ENCODE measurements at regions not wholly inside any gene's neighbourhood (a gene's known extent, or its start where the extent isn't known, plus 50 kb on each side); places are given as distances from the start of the nearest gene placed in this dataset.

DNA sequence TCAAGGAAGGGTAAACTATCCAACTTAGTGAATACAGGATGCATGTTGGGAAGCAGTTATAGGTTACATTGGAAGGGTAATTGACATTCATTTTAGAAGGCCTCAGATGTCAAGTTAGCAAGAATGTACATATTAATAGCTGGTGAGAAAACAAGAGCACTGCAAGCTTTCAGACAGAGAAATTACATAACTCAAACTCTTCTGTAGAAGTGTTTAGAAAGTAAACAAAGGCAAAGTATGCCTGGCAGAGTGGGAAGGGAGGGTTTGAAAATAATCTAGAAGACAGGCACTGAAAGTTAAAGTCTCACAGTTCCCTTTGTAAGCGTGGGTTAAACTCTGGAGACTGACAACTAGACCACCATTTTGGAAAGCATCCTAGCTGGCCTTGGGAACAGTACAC, 406.2 kb downstream of the ANKRD50 start:
- DNase-seq: no peak
- no peaks in the 10 kb centered on the region for H3K4me1 Mint-ChIP-seq (ENCODE audit: low read depth)
- no peaks in the 10 kb centered on the region for H3K9me3 Mint-ChIP-seq
- H3K27ac Mint-ChIP-seq: no peak overlapping the region
- ChIA-PET POLR2A (no interaction called here), CTCF (interaction anchor here (1.1 kb wide), 1 partner anchor 916 kb away, joined by 4 read pairs; no protein-coding TSS in a partner anchor)
- no peaks in the 10 kb centered on the region for H3K27me3 Mint-ChIP-seq
- no peaks in the 10 kb centered on the region for H3K36me3 Mint-ChIP-seq
- intact Hi-C loops (cut with micrococcal nuclease): no loop called here
- no peak overlapping the region for H3K4me3 Mint-ChIP-seq

DNA sequence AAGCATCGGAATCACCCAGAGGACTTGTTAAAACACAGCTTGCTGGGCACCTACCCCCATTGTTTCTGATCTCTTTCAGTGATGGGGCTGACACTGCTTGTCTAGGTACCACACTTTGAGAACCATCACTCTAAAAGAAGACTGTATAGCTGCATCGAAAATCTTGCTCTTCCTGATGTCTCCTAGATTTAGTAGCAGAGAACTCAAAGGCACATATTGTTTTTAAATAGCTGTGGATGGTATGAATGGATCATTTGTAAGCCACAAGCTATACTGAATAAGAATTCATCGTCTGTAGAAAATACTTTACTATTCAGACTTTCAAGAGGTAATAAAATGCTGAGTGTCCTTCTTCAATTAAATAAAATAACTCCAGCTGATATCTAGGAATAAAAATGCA, 405.4 kb downstream of the ANKRD50 start:
- H3K4me1 Mint-ChIP-seq (ENCODE audit: low read depth): no peaks in the 10 kb centered on the region
- CTCF ChIA-PET: no interaction called here
- no peak overlapping the region for H3K4me3 Mint-ChIP-seq
- no peak for DNase-seq
- H3K27ac Mint-ChIP-seq: no peak overlapping the region
- no peaks in the 10 kb centered on the region for H3K36me3 Mint-ChIP-seq
- intact Hi-C loops (cut with micrococcal nuclease): no loop called here
- H3K27me3 Mint-ChIP-seq: no peaks in the 10 kb centered on the region
- no peaks in the 10 kb centered on the region for H3K9me3 Mint-ChIP-seq
- POLR2A ChIA-PET: no interaction called here

DNA sequence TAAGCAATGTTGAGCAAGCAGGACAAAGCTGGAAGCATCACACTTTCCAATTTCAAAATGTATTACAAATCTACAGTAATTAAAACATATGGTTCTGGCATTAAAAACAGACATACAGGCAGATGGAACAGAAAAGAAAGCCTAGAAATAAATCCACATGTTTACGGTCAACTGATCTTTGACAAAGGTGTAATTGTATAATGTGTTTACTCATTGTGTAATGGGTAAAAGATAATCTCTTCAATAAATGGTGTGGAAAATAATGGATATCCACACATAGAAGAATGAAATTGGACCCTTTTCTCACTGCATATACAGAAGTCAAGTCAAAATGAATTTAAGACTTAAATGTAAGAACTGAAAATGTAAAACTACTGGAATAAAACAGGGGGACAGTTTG, 394.2 kb downstream of the ANKRD50 start:
- POLR2A ChIA-PET: no interaction called here
- Mint-ChIP-seq H3K4me1 (ENCODE audit: low read depth) (no peaks in the 10 kb centered on the region), H3K9me3 (no peaks in the 10 kb centered on the region), H3K27ac (no peak overlapping the region), H3K27me3 (peaks cover 2% of the 10 kb centered on the region), H3K4me3 (no peak overlapping the region), H3K36me3 (no peaks in the 10 kb centered on the region)
- CTCF ChIA-PET: no interaction called here
- intact Hi-C loops (cut with micrococcal nuclease): no loop called here
- no peak for DNase-seq

DNA sequence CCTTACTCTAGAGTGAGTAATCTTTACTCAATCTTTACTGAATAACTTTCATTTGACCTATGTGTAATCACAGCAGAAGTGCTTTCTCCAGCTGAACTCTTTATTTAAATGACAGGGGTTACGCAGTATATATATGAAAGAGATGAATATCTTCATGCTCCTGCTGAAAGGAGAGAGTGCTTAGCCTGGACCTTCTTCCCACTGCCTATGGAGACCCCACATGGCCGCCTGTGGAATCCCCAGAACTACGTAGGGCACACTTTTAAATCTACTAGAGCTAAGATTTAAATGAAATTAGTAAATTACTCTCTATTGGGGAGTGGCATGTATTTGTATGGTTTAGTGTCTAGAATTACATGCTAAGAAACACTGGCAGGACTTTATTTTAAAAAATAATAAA, 391.2 kb downstream of the ANKRD50 start:
- H3K27ac Mint-ChIP-seq: no peak overlapping the region
- DNase-seq: no peak
- no peaks in the 10 kb centered on the region for H3K4me1 Mint-ChIP-seq (ENCODE audit: low read depth)
- POLR2A ChIA-PET: no interaction called here
- no peak overlapping the region for H3K4me3 Mint-ChIP-seq
- intact Hi-C loops (cut with micrococcal nuclease): loop anchor here (10.0 kb wide), 1 partner anchor 757 kb away; no protein-coding TSS in a partner anchor
- H3K9me3 Mint-ChIP-seq: no peaks in the 10 kb centered on the region
- H3K27me3 Mint-ChIP-seq: peaks cover 1% of the 10 kb centered on the region
- H3K36me3 Mint-ChIP-seq: no peaks in the 10 kb centered on the region
- CTCF ChIA-PET: interaction anchor here (0.7 to 1.0 kb wide), 2 partner anchors 8 to 62 kb away, joined by 3 to 4 read pairs; no protein-coding TSS in a partner anchor

DNA sequence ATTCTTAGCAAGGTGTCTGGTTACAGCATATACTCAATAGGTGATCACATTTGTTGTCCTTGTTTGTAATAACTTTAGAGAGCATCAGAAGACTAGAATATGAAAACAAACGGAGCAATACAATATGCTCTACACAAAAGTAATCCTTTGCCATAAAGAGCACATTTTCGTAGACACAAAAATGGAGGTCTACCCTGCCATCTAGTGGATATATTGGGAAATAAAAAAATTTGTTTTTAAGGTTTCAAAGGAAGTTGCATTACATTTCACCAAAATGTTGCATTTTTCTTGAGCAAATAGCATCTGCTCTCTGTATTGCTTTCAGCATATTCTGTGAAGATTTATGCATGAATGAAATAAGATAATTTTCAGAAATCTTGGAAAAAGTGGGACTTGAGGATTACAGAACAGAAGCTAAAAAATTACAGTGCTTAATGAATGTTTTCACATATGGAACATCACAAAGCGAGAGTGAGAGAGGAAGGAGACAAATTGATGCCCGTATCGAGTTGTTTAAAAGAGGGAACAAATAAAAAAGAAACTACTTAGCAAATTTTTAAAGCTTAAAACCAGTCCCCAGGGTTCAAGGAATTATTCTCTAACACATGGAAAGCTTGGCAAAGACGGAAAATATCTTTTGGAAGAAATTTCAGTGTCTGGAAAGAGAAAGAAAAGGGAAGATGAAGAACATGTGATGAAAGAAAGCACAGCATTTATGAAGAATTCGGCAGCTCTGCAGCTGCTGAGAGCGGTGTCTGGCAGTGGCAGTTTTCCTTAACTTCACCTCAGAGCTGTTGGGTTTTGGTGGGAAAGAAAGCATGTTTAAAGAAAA, 390.1 kb downstream of the ANKRD50 start:
- CTCF ChIA-PET: interaction anchor here (0.6 to 1.6 kb wide), 8 partner anchors 9 to 1221 kb away, joined by 3 to 7 read pairs (median 4); no protein-coding TSS in a partner anchor
- no peak for DNase-seq

DNA sequence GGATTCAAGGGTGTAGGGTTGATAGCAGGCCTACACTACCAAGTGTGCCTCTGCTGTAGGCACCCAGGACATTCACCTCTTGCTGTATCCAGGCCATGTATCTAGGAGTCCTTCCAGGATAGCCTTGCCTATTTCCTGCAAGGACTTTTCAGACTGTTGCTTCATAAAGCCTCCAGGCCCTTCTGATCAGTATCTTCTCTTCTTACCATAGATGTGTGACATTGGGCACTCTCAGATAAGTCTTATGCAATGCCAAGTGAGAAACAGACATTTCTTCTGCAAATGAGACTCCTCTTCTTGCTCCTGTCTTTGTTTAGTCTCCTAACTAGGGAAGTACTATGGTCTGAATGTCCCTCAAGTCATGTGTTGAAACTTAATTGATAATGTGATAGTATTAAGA, 386.8 kb downstream of the ANKRD50 start:
- Mint-ChIP-seq H3K4me1 (ENCODE audit: low read depth) (no peaks in the 10 kb centered on the region), H3K27ac (no peak overlapping the region), H3K27me3 (peaks cover 5% of the 10 kb centered on the region), H3K9me3 (no peaks in the 10 kb centered on the region), H3K36me3 (no peaks in the 10 kb centered on the region), H3K4me3 (no peak overlapping the region)
- no peak for DNase-seq
- POLR2A ChIA-PET: no interaction called here
- CTCF ChIA-PET: interaction anchor here (1.1 kb wide), 1 partner anchor 8 kb away, joined by 3 read pairs; no protein-coding TSS in a partner anchor
- intact Hi-C loops (cut with micrococcal nuclease): loop anchor here (10.0 kb wide), 1 partner anchor 761 kb away; no protein-coding TSS in a partner anchor

More for the DNA sequence above, 390.1 kb downstream of the ANKRD50 start:
- H3K4me1 Mint-ChIP-seq (ENCODE audit: low read depth): no peaks in the 10 kb centered on the region
- H3K27ac Mint-ChIP-seq: no peak overlapping the region
- no peaks in the 10 kb centered on the region for H3K9me3 Mint-ChIP-seq
- peaks cover 1% of the 10 kb centered on the region for H3K27me3 Mint-ChIP-seq
- H3K36me3 Mint-ChIP-seq: no peaks in the 10 kb centered on the region
- no peak overlapping the region for H3K4me3 Mint-ChIP-seq
- POLR2A ChIA-PET: no interaction called here
- intact Hi-C loops (cut with micrococcal nuclease): loop anchor here (1.0 to 10.0 kb wide), 4 partner anchors 550 to 1219 kb away; no protein-coding TSS in a partner anchor

DNA sequence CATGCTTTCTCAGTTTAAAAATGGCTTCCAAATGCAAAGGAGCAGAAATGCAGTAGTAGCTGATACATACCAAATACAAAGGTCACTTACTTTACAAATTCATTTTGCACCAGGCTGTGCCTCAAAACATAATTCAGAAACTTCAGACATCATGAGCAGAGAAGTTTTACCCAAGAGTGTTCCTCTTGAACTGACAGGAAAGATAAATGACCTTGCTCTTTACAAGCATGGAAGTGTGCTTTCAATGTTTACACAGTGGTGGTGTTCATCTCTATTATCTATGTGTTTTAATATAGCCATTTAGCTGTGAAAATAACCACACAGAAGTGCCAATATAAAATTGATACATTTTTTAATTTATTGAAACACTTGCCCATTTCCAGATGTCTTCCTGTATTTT, 383.4 kb downstream of the ANKRD50 start:
- DNase-seq: no peak
- no peaks in the 10 kb centered on the region for H3K9me3 Mint-ChIP-seq
- POLR2A ChIA-PET: no interaction called here
- CTCF ChIA-PET: no interaction called here
- intact Hi-C loops (cut with micrococcal nuclease): loop anchor here (10.0 kb wide), 1 partner anchor 764 kb away; no protein-coding TSS in a partner anchor
- no peaks in the 10 kb centered on the region for H3K4me1 Mint-ChIP-seq (ENCODE audit: low read depth)
- H3K27ac Mint-ChIP-seq: no peak overlapping the region
- no peak overlapping the region for H3K4me3 Mint-ChIP-seq
- H3K36me3 Mint-ChIP-seq: no peaks in the 10 kb centered on the region
- H3K27me3 Mint-ChIP-seq: peaks cover 5% of the 10 kb centered on the region

DNA sequence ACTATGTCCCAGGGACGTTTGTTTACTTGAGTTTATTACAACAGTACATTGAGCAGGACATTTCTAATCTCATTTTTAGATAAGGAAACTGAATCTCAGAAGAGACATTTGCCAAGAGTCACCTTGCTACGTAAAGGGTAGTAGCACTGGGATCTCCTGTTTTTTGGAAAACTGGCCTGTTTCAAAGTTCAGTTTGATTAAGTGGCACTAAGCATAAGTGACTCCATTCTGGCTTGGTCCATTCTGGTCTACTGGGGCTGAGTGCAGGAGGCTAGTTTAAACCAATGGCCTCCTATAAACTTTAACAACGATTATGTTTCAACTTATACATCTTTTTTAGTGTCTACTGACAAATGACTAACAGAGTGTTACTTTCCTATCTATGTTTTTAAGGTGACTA, 382.5 kb downstream of the ANKRD50 start:
- Mint-ChIP-seq H3K4me1 (ENCODE audit: low read depth) (no peaks in the 10 kb centered on the region), H3K27ac (no peak overlapping the region), H3K27me3 (peaks cover 5% of the 10 kb centered on the region), H3K36me3 (no peaks in the 10 kb centered on the region), H3K9me3 (no peaks in the 10 kb centered on the region), H3K4me3 (no peak overlapping the region)
- no peak for DNase-seq
- POLR2A ChIA-PET: no interaction called here
- CTCF ChIA-PET: no interaction called here
- intact Hi-C loops (cut with micrococcal nuclease): no loop called here

DNA sequence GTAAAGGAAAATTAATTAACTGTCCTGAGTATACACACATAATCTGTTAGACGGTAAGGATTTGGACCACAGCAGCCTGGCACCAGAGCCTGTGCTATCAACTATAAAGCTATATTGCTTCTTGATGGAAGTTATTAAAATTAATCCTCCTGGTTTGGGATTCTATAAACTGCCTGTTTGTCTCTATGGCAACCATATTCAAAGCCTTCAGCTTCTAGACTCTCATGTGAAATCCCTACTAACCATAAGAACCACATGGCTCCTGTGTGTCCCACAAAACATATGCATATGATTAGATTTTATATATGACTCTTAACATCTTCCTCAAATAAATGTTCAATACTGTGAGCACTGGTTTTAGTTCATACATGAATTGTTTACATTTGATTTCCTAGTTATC, 380.8 kb downstream of the ANKRD50 start:
- CTCF ChIA-PET: interaction anchor here (2.5 kb wide), 1 partner anchor 9 kb away, joined by 7 read pairs; no protein-coding TSS in a partner anchor
- intact Hi-C loops (cut with micrococcal nuclease): no loop called here
- no peaks in the 10 kb centered on the region for H3K36me3 Mint-ChIP-seq

DNA sequence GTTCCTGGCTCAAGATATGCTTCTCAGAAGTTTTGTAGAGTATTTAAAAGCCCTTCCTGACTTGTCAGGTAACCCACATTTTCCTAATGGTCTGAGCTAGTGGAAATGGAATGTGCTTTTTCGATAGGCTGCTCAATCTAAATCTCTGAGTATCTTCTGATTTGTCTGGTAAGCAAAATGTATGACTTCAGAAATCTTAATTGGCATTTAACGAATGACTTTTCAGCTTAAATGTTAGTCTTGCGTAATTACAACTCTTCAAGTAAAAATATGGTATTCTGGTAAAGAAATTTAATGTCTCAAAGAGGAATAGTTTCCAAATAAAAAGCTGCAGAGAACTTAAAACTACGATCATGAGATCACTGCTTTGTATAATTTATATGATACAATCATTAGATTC, 379.1 kb downstream of the ANKRD50 start:
- ChIA-PET POLR2A (no interaction called here), CTCF (interaction anchor here (1.2 to 2.0 kb wide), 3 partner anchors 8 to 950 kb away, joined by 3 to 13 read pairs (median 4); no protein-coding TSS in a partner anchor)
- Mint-ChIP-seq H3K36me3 (no peaks in the 10 kb centered on the region), H3K4me3 (no peak overlapping the region), H3K9me3 (no peaks in the 10 kb centered on the region), H3K27ac (no peak overlapping the region), H3K27me3 (no peaks in the 10 kb centered on the region), H3K4me1 (ENCODE audit: low read depth) (no peaks in the 10 kb centered on the region)
- no peak for DNase-seq
- intact Hi-C loops (cut with micrococcal nuclease): no loop called here

More for the DNA sequence above, 380.8 kb downstream of the ANKRD50 start:
- POLR2A ChIA-PET: no interaction called here
- Mint-ChIP-seq H3K9me3 (no peaks in the 10 kb centered on the region), H3K4me3 (no peak overlapping the region), H3K27me3 (peaks cover 4% of the 10 kb centered on the region), H3K27ac (no peak overlapping the region), H3K4me1 (ENCODE audit: low read depth) (no peaks in the 10 kb centered on the region)
- no peak for DNase-seq

DNA sequence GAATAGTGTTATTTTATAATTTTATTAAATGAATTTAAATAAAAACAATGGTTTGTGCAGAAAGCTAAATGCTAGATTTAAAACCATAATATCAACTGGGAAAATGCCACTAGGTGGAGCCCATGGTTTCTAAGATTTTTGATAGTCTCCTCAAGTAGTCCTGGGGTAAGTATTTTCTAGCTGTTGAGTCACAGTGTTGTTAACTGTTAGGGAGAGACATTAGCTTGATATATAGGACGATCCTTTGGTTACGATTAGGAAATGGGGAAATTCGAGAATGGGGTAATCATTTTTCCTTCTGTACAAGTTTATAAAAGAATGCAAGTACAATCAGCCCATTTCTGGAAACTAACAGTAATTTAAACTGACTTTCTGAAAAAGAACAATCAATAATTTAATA, 378.4 kb downstream of the ANKRD50 start:
- H3K27ac Mint-ChIP-seq: no peak overlapping the region
- no peaks in the 10 kb centered on the region for H3K9me3 Mint-ChIP-seq
- POLR2A ChIA-PET: no interaction called here
- intact Hi-C loops (cut with micrococcal nuclease): no loop called here
- no peak for DNase-seq
- no peaks in the 10 kb centered on the region for H3K27me3 Mint-ChIP-seq
- no peaks in the 10 kb centered on the region for H3K36me3 Mint-ChIP-seq
- no peaks in the 10 kb centered on the region for H3K4me1 Mint-ChIP-seq (ENCODE audit: low read depth)
- CTCF ChIA-PET: interaction anchor here (0.8 to 2.0 kb wide), 4 partner anchors 9 to 949 kb away, joined by 3 to 13 read pairs (median 4); no protein-coding TSS in a partner anchor
- H3K4me3 Mint-ChIP-seq: no peak overlapping the region

DNA sequence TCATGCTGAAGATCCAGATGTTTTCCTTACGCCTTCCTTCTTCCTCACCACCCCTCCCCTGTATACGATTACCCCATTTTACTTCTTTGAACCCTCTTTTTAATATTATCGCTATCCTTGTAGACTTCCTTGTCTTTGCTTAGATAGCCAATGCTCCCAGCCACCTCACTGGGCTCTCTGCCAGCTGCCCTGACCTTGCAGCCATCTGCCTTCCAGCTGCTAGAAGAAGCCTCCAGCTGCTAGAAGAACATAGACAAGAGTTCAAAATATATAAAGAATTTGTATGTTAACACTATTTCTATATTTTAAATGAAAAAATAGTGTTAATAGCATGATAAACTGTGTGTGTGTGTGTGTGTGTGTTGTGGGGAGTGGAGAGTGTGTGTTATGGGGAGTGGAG, 374.7 kb downstream of the ANKRD50 start:
- ChIA-PET CTCF (interaction anchor here (1.6 kb wide), 1 partner anchor 15 kb away, joined by 3 read pairs; no protein-coding TSS in a partner anchor), POLR2A (no interaction called here)
- no peak overlapping the region for H3K27ac Mint-ChIP-seq
- H3K36me3 Mint-ChIP-seq: no peaks in the 10 kb centered on the region
- no peaks in the 10 kb centered on the region for H3K27me3 Mint-ChIP-seq
- intact Hi-C loops (cut with micrococcal nuclease): no loop called here
- no peaks in the 10 kb centered on the region for H3K9me3 Mint-ChIP-seq
- H3K4me1 Mint-ChIP-seq (ENCODE audit: low read depth): no peaks in the 10 kb centered on the region
- H3K4me3 Mint-ChIP-seq: no peak overlapping the region
- no peak for DNase-seq

All from activated CD4-positive, alpha-beta memory T cell treated with anti-CD3 and anti-CD28 coated beads for 36 hours (primary cell).